GM21619 (cell line): ENCODE measurements at regions not wholly inside any gene's neighbourhood (a gene's known extent, or its start where the extent isn't known, plus 50 kb on each side); places are given as distances from the start of the nearest gene placed in this dataset.

Source experiments
- ATAC-seq: cut with Tn5 transposase; IDR thresholded peaks from one replicate; pipeline ENCODE4 v1.9.1; 2021; ENCODE audit not compliant: unreplicated experiment

DNA sequence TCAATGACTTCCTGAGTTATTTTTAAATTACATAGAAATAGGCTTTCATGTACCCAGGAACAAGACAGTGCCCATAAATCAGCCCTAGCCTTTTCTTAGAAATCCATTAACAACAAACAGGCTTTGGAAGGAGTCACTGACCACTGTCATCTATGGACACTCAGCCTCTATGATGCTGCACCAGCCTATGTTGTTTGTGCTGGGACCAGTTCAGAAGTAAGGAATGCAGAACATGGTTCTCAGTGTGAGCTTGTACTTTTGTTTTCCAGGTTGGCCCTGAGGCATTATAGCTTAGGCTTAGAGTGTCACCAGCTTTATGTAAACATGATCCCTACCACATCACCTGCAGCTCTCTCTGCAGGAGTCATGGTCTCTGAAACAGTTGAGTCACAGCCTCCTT, 335.7 kb upstream of the CDH7 start:
- no peak for ATAC-seq

DNA sequence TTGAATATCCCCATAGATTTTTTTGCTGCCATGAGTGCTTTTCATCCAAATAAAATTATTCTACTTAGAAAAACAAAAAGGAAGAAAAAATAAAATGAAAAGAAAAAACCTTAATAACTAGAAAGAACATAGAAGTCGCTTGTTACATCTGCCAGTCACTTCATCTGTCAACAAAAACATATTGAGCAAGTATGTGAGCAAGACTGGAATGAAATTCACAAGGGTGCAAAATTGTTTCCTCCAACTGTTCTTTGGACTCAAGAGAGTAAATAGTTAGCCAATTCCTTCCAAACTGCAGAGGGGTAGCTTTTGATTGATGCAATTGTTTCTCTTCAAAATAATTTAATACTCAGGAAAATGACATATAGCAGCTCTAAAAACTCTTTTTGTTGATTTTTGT, 336.3 kb upstream of the CDH7 start:
- ATAC-seq, result no peak

GRCh38 chr18:65411061-65411460, 339.8 kb upstream of the CDH7 start:
- no peak for ATAC-seq

DNA sequence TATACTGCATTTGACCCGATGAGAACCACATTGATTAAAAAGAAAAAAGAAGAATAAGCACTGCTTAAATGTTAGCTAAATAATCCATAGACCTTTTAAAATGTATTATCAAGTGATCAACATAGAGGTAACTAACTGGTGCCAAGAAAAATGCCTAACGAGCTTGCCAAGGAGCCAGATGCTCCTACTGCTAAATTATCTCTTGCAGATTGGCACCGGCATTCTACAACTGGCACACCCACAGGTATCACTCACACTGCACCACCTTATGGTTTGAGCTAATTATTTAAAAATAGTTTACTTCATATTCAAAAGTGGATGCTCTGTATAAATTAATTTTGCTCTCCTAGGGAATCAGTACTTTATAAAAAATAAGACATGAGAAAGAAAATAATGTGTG, 341.6 kb upstream of the CDH7 start:
- ATAC-seq, result no peak

- ATAC-seq, result no peak
Measured at GRCh38 chr18:65403534-65403933, 347.3 kb upstream of the CDH7 start.

- no peak for ATAC-seq
Measured at GRCh38 chr18:65399091-65399490, 351.7 kb upstream of the CDH7 start.

DNA sequence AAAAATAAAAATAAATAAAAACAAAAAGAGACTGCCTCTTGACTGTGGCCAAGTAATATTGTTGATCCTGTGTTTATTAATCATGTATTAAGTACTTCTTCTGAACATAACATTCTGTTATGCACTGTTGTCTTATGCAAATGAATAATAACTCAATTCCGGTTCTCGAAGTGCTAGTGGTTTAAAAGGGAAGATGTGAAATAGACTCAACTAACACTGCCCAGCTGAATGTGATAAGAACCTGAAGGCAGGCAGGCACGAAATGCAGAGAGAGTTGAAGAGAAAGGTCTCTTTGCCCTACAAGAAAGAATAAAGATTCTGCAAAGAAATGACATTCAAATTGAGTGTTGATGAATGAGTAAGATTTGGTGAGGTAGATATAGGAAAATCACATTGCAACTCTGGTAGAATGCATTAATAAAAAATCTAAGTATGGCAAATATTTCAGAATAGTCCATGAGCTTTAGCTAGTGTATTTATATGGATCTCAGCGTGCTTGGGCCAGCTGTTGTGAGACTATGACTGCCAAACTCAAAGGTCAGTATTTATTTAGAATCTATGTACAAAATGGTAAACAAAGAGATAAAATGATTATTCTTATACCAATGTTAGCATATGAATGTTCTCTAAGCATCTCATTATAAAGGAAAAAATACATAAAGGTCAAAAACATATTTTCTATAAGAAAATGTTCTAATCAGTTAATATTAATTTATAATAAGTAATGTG, 352.3 kb upstream of the CDH7 start:
- no peak for ATAC-seq

GRCh38 chr18:65380986-65381385, 369.8 kb upstream of the CDH7 start:
- ATAC-seq, result no peak

- ATAC-seq, result no peak
Measured at GRCh38 chr18:65380571-65380970, 370.2 kb upstream of the CDH7 start.

GRCh38 chr18:65372904-65373303, 377.9 kb upstream of the CDH7 start:
- ATAC-seq, result no peak

DNA sequence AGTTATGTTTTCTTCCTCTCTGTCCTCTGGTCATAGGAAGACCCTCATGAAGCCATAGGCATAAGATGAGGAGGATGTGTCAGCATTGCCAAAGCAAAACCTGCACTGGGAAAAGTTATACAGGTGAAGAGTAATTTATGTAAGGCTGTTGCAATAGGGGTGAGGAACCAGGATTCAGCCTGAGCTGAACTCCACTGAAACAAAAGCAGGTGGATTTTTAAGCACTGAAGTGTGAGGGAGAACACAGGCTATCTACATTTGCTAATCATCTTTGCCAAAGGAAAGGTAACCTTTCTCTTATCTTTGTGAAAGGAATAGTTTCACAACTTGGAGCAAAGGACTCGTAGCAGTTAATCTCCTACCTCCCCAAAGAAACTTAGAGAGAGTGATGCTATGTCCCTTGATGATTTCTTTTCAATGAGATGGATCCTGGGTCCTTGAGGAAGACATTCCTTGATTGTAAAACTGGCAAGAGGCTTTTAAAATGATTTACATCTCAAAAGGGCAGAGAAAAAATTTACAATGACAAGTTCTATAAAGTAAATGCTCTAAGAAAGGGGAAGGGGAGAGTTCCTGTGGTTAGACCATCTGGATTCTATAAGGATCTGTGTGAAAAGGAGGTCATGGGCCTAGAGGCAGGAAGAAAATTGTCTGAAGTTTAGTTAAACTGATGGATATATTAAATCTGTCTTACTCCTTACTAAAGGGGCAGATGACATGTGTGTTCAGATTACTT, 385.4 kb upstream of the CDH7 start:
- ATAC-seq, result no peak

DNA sequence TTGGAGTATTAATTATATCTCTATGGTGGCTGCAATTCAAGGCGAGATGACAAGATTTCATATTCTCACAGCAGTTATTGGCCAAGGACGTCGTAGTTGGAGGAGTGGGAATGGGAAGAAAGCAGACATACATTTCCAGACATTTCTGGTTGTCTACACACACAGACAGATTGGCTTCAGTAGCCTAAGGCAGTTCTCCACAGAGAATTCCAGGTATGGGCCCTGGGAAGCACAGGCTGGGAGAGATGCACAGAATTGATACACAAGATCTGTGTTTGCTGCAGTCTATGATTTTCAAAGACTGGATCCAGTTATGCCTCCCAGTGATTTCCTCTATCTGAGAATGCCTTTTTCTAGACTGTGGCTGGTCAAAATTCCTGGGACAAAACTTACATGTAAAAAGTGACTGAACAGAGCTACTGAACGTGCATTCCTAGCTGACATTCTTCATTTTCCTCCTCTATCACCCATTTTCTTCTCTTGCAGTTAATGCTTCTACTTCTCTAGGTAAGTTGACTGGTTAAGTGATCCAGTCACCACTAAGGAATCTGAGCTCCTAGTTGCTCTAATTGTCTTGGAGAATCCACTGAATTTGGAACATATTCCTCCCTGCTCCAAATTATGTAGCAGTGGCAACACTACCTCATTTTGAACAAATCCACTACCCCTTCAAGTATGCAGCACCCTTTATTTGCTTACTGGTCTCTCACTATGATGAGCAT, 386.7 kb upstream of the CDH7 start:
- no peak for ATAC-seq

GRCh38 chr18:65363011-65363410, 387.8 kb upstream of the CDH7 start:
- no peak for ATAC-seq

GRCh38 chr18:65359479-65359878, 391.3 kb upstream of the CDH7 start:
- ATAC-seq, result no peak

GRCh38 chr18:65358306-65358705, 392.5 kb upstream of the CDH7 start:
- no peak for ATAC-seq

- ATAC-seq, result no peak
Measured at GRCh38 chr18:65352186-65352585, 398.6 kb upstream of the CDH7 start.

DNA sequence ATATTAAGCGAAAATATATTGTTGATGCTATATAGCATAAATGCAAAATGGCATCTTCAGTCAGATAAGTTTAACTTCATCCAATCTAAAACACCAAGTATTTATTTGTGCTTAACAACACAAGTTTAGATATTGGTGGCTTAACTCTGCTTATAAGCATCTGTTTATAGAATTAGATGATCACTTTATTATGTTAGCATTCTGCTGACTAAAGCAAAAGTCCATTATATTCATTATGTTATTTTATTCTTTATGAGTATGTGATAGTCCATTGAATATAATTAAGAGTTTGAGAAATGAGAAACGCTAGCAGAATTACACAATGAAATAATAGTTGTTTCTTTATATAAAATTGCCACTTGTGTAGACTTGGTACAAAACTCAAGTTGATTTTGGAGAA, 401.2 kb upstream of the CDH7 start:
- no peak for ATAC-seq

- ATAC-seq, result no peak
Measured at GRCh38 chr18:65347446-65347845, 403.4 kb upstream of the CDH7 start.

- ATAC-seq, result no peak
Measured at GRCh38 chr18:65346086-65346485, 404.7 kb upstream of the CDH7 start.

GRCh38 chr18:65343571-65343970, 407.2 kb upstream of the CDH7 start:
- ATAC-seq, result no peak

DNA sequence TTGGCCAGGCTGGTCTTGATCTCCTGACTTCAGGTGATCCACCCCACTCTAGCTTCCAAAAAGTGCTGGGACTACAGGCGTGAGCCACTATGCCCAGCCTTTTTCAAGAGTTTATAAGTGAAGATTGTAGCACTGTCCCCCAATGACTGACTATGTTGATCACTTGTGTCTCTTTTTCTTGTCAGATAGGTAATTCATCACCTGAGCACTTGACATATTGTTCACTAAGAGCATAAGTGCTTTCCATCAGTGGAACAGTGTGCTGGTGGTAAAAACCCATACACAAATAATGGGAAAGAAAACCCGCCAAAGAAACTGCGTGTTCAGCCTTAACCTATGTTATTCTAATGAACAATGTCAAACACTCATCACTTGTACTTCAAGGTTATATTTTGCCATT, 414.4 kb upstream of the CDH7 start:
- no peak for ATAC-seq

GRCh38 chr18:65329010-65329409, 421.8 kb upstream of the CDH7 start:
- ATAC-seq, result no peak
